RWPE1 (cell line): ENCODE measurements at regions not wholly inside any gene's neighbourhood (a gene's known extent, or its start where the extent isn't known, plus 50 kb on each side); places are given as distances from the start of the nearest gene placed in this dataset.

ENCODE experiments used
- CTCF ChIA-PET: fragments of 350-600 bp; sonication (Branson Sonifier 250); formaldehyde crosslinking; extraction: SDS; loops from one replicate; lab custom pipeline; 2021; lab: Yijun Ruan, JAX
- POLR2A ChIA-PET: fragments of 400-600 bp; formaldehyde crosslinking; extraction: SDS; loops from one replicate; lab custom pipeline; 2020; ENCODE audit warnings: antibody characterized with exemption; ENCODE audit not compliant: low non-redundant PET; lab: Yijun Ruan, JAX
- DNase-seq: peaks from one replicate; pipeline ENCODE4 v3.0.0; 2012; ENCODE audit warnings: low spot score
- H3K27ac ChIP-seq: fragments of 450-650 bp; 2 replicates; pipeline ENCODE4 v1.5.1; 2017
- TF ChIP-seq, protein P1 (sequence below): fragments of 450-650 bp; conservative IDR thresholded peaks from 2 replicates; pipeline ENCODE4 v1.5.1; 2017; ENCODE audit warnings: low read depth, mild to moderate bottlenecking

DNA sequence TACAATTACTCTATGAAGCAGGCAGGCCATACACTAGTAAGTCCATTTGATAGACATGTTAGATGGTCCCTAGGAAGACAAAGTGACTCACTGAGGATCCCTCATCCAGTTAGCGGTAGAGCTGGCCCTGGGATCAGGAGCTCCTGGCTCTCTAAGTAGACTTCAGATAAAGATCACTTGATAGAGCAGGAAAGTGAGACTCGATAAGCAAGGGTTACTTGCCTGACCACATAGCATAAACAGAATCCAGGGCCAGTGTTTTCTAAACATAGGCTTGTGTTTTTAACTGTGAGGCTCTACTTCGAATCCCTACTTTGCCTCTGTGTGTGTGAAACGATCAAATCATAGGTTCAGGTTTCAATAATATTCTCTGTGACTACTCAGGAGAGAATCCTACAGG, 355.2 kb upstream of the TRIB2 start:
- H3K27ac ChIP-seq: no peak overlapping the region
- no peak for DNase-seq
- TF ChIP-seq, protein P1, sequence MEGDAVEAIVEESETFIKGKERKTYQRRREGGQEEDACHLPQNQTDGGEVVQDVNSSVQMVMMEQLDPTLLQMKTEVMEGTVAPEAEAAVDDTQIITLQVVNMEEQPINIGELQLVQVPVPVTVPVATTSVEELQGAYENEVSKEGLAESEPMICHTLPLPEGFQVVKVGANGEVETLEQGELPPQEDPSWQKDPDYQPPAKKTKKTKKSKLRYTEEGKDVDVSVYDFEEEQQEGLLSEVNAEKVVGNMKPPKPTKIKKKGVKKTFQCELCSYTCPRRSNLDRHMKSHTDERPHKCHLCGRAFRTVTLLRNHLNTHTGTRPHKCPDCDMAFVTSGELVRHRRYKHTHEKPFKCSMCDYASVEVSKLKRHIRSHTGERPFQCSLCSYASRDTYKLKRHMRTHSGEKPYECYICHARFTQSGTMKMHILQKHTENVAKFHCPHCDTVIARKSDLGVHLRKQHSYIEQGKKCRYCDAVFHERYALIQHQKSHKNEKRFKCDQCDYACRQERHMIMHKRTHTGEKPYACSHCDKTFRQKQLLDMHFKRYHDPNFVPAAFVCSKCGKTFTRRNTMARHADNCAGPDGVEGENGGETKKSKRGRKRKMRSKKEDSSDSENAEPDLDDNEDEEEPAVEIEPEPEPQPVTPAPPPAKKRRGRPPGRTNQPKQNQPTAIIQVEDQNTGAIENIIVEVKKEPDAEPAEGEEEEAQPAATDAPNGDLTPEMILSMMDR: no peak
- CTCF ChIA-PET: no interaction called here
- POLR2A ChIA-PET: no interaction called here

DNA sequence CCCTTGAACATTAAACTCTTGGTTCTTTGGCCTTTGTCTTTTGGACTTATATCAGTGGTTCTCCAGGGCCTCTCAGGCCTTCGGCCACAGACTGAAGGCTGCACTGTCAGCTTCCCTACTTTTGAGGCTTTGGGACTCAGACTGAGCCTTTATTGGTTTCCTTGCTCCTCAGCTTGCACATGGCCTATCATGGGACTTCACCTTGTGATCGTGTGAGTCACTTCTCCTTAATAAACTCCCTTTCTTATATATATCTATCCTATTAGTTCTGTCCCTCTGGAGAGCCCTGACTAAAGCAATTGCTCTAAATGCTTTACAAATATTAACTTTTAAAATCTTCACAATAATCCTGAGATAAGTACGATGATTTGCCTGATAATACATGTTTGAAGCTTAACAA, 353.6 kb upstream of the TRIB2 start:
- DNase-seq: no peak
- no peak overlapping the region for H3K27ac ChIP-seq
- CTCF ChIA-PET: no interaction called here
- TF ChIP-seq, protein P1: no peak
- POLR2A ChIA-PET: no interaction called here

DNA sequence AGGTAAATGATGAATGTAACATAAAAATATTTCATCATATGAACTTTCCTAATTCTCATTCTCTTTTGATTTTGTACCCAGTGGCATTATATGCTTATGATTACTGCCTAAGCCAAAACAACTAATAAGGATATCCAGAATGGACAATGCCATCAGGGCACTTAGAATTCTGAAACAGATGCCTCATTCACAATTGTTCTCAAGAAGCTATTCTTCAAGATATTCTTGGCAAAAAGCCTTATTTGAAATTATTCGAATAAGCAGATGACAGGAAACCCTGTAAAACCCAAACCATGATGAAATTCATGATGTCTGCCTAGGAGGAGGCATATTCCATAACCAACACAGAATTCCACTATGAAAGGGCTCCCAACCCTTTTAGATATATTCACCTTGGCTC, 353.2 kb upstream of the TRIB2 start:
- ChIA-PET CTCF (no interaction called here), POLR2A (no interaction called here)
- TF ChIP-seq, protein P1: no peak
- no peak overlapping the region for H3K27ac ChIP-seq
- no peak for DNase-seq

DNA sequence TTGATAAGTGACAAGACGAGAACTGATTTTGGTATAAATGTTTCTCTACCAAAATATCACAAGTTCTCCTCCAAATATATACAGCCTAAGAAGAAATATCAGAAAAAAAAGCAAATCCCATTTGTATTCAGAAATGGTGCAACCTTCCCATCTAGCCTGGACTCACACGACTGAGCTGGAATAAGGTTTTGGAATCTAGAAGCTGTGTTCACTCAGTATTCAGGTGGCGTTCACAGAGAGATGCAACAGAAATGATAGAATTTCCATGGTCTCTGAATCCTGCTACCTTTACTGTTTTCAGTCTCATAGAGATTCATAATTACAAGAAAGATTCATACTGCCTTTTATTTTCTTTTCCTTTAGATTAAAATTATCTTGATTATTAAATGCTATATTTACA, 347.2 kb upstream of the TRIB2 start:
- TF ChIP-seq, protein P1: no peak
- no peak for DNase-seq
- POLR2A ChIA-PET: no interaction called here
- H3K27ac ChIP-seq: no peak overlapping the region
- CTCF ChIA-PET: interaction anchor here (0.6 kb wide), 1 partner anchor 119 kb away, joined by 3 read pairs; no protein-coding TSS in a partner anchor

DNA sequence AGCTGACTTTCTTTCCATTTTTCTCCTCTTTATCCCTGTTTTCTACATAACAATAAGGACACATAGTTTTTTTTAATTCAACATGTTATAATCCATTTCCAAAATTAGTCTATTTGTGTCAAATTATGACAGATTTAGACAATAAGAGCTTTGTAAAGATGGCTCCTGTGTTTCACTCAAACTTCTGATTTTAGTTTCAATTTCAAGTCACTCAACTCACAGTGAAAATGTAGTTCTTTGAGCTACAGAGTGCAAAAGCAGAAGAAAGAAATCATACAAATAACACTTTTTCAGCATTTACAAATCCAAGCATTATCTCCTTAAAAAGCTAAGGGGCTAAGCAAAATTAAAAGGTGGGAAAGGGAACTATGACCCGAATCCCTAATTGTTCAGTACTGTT, 340.7 kb upstream of the TRIB2 start:
- ChIA-PET CTCF (no interaction called here), POLR2A (no interaction called here)
- H3K27ac ChIP-seq: no peak overlapping the region
- TF ChIP-seq, protein P1: no peak
- no peak for DNase-seq

DNA sequence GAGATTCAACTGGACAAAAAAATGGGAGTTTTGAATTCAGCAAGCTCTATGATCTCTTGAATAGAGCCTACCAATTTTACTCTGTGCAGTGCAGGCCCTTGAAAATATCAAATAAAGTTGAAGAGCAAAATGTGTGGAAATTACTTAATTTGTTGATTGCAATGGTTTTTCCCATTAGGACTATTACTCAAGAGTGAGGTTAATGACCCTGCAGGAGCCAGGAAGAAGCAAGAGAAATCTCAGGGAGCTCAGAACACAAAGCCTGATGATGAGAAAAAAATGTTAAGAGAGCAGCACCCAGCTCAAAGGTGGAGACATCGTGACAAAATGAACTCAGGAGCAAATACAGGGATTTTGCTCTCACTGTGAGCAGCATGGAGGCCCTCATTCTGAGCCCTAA, 337.6 kb upstream of the TRIB2 start:
- no peak overlapping the region for H3K27ac ChIP-seq
- ChIA-PET POLR2A (no interaction called here), CTCF (no interaction called here)
- TF ChIP-seq, protein P1: no peak
- DNase-seq: no peak
